Left ventricle myocardium superior (tissue), 1 donor: ENCODE measurements at regions not wholly inside any gene's neighbourhood (a gene's known extent, or its start where the extent isn't known, plus 50 kb on each side); places are given as distances from the start of the nearest gene placed in this dataset.

ENCODE experiments used
- ATAC-seq: fragments of 200-7000 bp; cut with Tn5 transposase; one replicate; pipeline ENCODE4 v1.9.1; 2020; ENCODE audit warnings: mild to moderate bottlenecking, moderate library complexity
- DNase-seq: peaks from one replicate; pipeline ENCODE4 v3.0.0-alpha.2; 2020
- intact Hi-C: fragments of 100-400 bp; cut with micrococcal nuclease; formaldehyde crosslinking; loops from one replicate; pipeline ENCODE4 v1.11.0; 2022
- donor health status: DM: no; HTN: yes; CAD: no; lungs with severe emphysema.

GRCh38 chr10:6365384-6365783 lies 162.7 kb downstream of the PFKFB3 start:
- intact Hi-C loops, result no loop called here
- no peak for DNase-seq
- no peak for ATAC-seq
